Liver (tissue), 8 donors: ENCODE measurements at regions not wholly inside any gene's neighbourhood (a gene's known extent, or its start where the extent isn't known, plus 50 kb on each side); places are given as distances from the start of the nearest gene placed in this dataset.

ENCODE experiments used
- DNase-seq: peaks from one replicate; pipeline ENCODE4 v3.0.0-alpha.2; 2017; ENCODE audit warnings: low spot score
- H3K27ac ChIP-seq, 2 donors: one replicate each; pipeline ENCODE4 v1.7.0; 2013; ENCODE audit warnings: inconsistent platforms in 2 of 2, low read length in 2 of 2, control low read depth in 1 of 2, low read depth in 1 of 2, mild to moderate bottlenecking in 1 of 2
- H3K27me3 ChIP-seq, 4 donors: one replicate each; pipeline versions ENCODE4 v1.6.1 to v1.7.0; 2013; ENCODE audit warnings: low read length in 3 of 4, inconsistent platforms in 1 of 4, mild to moderate bottlenecking in 1 of 4, moderate library complexity in 1 of 4; ENCODE audit not compliant: control insufficient read depth in 4 of 4, insufficient read depth in 4 of 4
- H3K36me3 ChIP-seq, 4 donors: one replicate each; pipeline versions ENCODE4 v1.6.1 to v1.7.0; 2013; ENCODE audit warnings: low read length in 3 of 4, mild to moderate bottlenecking in 3 of 4, low read depth in 1 of 4, moderate library complexity in 1 of 4; ENCODE audit not compliant: control insufficient read depth in 4 of 4, insufficient read depth in 3 of 4
- H3K4me1 ChIP-seq, 4 donors: one replicate each; pipeline versions ENCODE4 v1.6.1 to v1.7.0; 2013; ENCODE audit warnings: low read length in 3 of 4, mild to moderate bottlenecking in 3 of 4, moderate library complexity in 1 of 4; ENCODE audit not compliant: control insufficient read depth in 4 of 4, insufficient read depth in 4 of 4
- H3K4me3 ChIP-seq, 3 donors: one replicate each; pipeline versions ENCODE4 v1.6.1 to v1.7.0; 2013; ENCODE audit warnings: low read length in 3 of 3, control low read depth in 1 of 3, low read depth in 1 of 3, mild to moderate bottlenecking in 1 of 3
- H3K9ac ChIP-seq, 2 donors: one replicate each; pipeline ENCODE4 v1.7.0; 2013; ENCODE audit warnings: low read length in 2 of 2, mild to moderate bottlenecking in 2 of 2, moderate library complexity in 2 of 2, control low read depth in 1 of 2, low read depth in 1 of 2
- H3K9me3 ChIP-seq, 4 donors: one replicate each; pipeline versions ENCODE4 v1.6.1 to v1.7.0; 2013; ENCODE audit warnings: low read length in 3 of 4; ENCODE audit not compliant: control insufficient read depth in 4 of 4
- CTCF ChIP-seq: fragments of 150-350 bp; IDR thresholded peaks from 2 replicates; pipeline ENCODE4 v1.5.1; 2017; ENCODE audit warnings: improper control_type of control experiment, low read depth, low read length; ENCODE audit not compliant: missing input control
- EGR1 ChIP-seq, 2 donors: IDR thresholded peaks; 2 replicates each; pipeline ENCODE4 v1.6.1; 2016 to 2018; ENCODE audit warnings: antibody characterized with exemption in 2 of 2, low read depth in 2 of 2
- FOXA1 ChIP-seq: IDR thresholded peaks from 2 replicates; pipeline ENCODE4 v1.6.1; 2016; ENCODE audit warnings: antibody characterized with exemption
- FOXA2 ChIP-seq: IDR thresholded peaks from 2 replicates; pipeline ENCODE4 v1.6.1; 2016; ENCODE audit warnings: antibody characterized with exemption
- GABPA ChIP-seq, 2 donors: IDR thresholded peaks in 1 of 2; conservative IDR thresholded peaks in 1 of 2; 2 replicates each; pipeline ENCODE4 v1.6.1; 2016; ENCODE audit warnings: antibody characterized with exemption in 2 of 2, mild to moderate bottlenecking in 1 of 2, moderate library complexity in 1 of 2
- HNF4G ChIP-seq: IDR thresholded peaks from 2 replicates; pipeline ENCODE4 v1.6.1; 2016; ENCODE audit warnings: antibody characterized with exemption
- MAX ChIP-seq: IDR thresholded peaks from 2 replicates; pipeline ENCODE4 v1.6.1; 2016; ENCODE audit warnings: antibody characterized with exemption
- NR2F2 ChIP-seq: IDR thresholded peaks from 2 replicates; pipeline ENCODE4 v1.6.1; 2016; ENCODE audit warnings: antibody characterized with exemption
- REST ChIP-seq: IDR thresholded peaks from 2 replicates; pipeline ENCODE4 v1.6.1; 2016; ENCODE audit warnings: antibody characterized with exemption, mild to moderate bottlenecking
- SP1 ChIP-seq: IDR thresholded peaks from 2 replicates; pipeline ENCODE4 v1.6.1; 2018; ENCODE audit warnings: antibody characterized with exemption, mild to moderate bottlenecking
- TAF1 ChIP-seq: conservative IDR thresholded peaks from 2 replicates; pipeline ENCODE4 v1.6.1; 2016; ENCODE audit warnings: antibody characterized with exemption, mild to moderate bottlenecking
- YY1 ChIP-seq: IDR thresholded peaks from 2 replicates; pipeline ENCODE4 v1.6.1; 2016; ENCODE audit warnings: antibody characterized with exemption, mild to moderate bottlenecking
- WGBS: extraction: QIAGEN DNeasy Blood & Tissue Kit; methylation state at CpG from one replicate; pipeline ENCODE4 v1.1.7; 2013; 5-methylcytosine and 5-hydroxymethylcytosine counted together
- donor health status: healthy.
- donor health status: healthy.
- donor health status: healthy.
- donor health status: healthy.
- donor health status: healthy.

- Histone ChIP-seq H3K9ac (no peak overlapping the region), H3K4me1 (no peaks in the 10 kb centered on the region), H3K9me3 (no peaks in the 10 kb centered on the region), H3K27ac (no peak overlapping the region), H3K36me3 (no peaks in the 10 kb centered on the region), H3K4me3 (no peak overlapping the region), H3K27me3 (no peaks in the 10 kb centered on the region)
- TF ChIP-seq SP1 (no peak), MAX (no peak), EGR1 (IDR thresholded peaks at IDR 0.05; ENCODE audit: low read depth in 2 of 2) (no peak), REST (no peak), NR2F2 (no peak), GABPA (IDR thresholded peaks at IDR 0.05 in 1 of 2, conservative IDR thresholded peaks at IDR 0.05 in 1 of 2) (no peak), FOXA1 (no peak), CTCF (no peak), YY1 (no peak), FOXA2 (no peak), TAF1 (no peak), HNF4G (no peak)
- DNase-seq, result no peak
- 75% methylated on average over 3 of the region's 3 CpGs for WGBS
These were observed 132.6 kb upstream of the LRRN1 start for GRCh38 chr3:3666664-3667063.

- H3K27me3 ChIP-seq, result no peaks in the 10 kb centered on the region
- no peak overlapping the region for H3K27ac ChIP-seq
- no peak overlapping the region for H3K9ac ChIP-seq
- TF ChIP-seq CTCF, result no peak
- no peak for TF ChIP-seq TAF1
- TF ChIP-seq EGR1 (IDR thresholded peaks at IDR 0.05; ENCODE audit: low read depth in 2 of 2), result no peak
- no peak for TF ChIP-seq MAX
- no peak for TF ChIP-seq FOXA2
- TF ChIP-seq HNF4G, result no peak
- WGBS, result 77% methylated on average over 13 of the region's 13 CpGs
- DNase-seq, result no peak
- no peak overlapping the region for H3K4me3 ChIP-seq
- no peaks in the 10 kb centered on the region for H3K9me3 ChIP-seq
- no peaks in the 10 kb centered on the region for H3K4me1 ChIP-seq
- H3K36me3 ChIP-seq, result no peaks in the 10 kb centered on the region
These were observed 133.1 kb upstream of the LRRN1 start for GRCh38 chr3:3665961-3666640.
